GM18858 (cell line): ENCODE measurements at regions not wholly inside any gene's neighbourhood (a gene's known extent, or its start where the extent isn't known, plus 50 kb on each side); places are given as distances from the start of the nearest gene placed in this dataset.

ENCODE experiments used
- ATAC-seq: cut with Tn5 transposase; IDR thresholded peaks from one replicate; pipeline ENCODE4 v1.9.1; 2021; ENCODE audit not compliant: unreplicated experiment

DNA sequence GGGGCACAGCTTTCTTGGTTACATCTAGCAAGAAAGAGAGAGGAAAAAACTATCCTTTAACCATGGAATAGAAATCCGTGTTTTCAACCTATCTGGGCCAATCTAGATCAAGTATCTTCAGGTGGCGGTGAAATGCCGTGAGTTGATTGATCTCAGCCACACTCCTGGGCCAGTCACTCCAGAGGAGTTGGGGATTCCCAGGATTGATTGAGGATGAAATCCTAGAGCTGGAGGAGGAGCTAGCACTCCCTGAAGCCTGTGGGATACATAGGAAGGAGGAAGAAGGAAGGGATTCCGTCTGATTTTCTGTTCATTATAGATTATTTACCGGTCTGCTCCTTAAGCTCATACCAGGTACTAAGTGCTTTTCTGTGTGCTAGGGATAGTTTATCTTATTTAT, 106.3 kb upstream of the ARID2 start:
- no peak for ATAC-seq

DNA sequence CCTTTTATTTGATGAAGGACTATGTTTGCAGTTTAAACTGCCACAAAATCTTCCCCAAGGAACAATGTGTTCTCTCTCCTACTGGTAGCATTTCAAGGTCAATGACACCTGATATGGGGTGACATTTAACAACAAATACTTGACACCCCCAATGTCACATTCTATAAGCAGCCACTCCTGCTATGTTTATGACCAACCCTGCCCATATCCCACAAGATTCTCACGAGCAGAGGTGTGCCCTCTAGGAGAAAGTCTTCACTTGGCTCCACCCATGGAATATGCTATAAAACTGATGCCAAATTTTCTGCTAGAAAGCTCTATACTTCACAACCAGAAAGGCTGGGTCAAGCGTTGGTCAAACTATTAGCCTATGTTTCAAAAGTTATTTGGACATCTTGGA, 105.6 kb upstream of the ARID2 start:
- ATAC-seq = no peak

DNA sequence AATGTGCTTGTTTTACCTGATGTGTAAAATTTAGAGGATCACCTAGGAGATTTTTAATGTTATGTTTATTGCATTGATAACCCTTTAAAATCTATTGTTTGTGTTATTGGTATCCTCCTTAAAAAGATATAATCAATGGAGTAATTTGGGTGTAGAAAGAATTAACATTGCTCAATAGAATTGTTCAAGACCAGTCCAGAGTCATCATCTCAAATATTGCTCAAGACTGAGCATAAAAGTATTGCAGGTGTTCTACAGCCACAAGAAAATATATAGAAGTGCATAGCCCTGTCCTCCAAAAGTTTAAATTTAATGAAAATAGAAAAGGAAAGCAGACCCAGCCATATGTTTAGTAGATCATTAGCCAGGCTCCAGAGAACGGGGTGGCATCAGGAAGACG, 102.5 kb upstream of the ARID2 start:
- ATAC-seq = no peak

DNA sequence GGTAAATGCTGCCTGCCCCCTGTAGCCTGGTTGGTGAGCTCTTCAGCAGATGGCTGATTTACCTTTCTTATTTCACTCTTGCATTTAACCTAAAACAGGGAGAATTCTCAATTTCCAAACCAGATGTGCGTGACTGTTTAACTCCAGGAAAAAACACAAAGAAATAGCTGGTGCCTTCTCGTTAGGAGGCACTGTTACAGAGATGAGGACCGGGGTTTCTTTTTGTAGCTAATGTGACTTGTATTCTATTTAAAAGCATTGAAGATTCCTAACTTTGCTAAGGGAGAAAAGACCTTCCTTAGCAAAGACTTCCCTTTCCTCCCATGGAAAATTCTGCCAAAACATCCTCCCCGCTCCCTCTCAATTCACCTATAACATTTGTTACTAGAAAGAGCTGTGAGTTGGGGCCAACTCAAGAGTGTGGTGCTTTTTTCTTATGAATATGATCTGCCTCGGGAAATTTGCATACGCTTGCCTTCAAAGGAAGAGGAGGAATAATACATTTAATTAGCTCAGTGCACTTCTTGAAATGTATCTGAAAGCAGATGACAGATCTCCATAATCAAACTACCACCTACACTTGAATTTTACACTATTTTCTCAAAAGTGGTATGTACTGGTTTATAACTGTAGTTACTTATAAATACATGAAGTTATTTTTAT, 102.0 kb upstream of the ARID2 start:
- ATAC-seq = no peak

DNA sequence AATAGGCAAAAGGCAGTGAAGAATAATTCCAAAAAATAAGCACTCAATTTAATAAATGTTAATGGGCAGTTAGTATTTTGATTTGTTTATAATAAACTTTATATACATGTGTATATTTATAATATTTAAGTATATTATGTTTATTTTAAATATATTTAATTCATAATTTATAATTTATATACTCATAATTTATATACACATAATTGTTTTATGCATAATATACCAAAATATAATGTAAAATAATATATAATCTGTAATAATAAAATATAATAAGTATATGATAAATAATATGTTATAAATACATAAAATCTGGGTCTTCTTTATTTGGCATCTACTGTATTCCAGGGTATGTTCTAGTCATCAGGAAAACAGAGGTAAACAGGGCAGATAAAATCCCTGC, 100.2 kb upstream of the ARID2 start:
- ATAC-seq = no peak

DNA sequence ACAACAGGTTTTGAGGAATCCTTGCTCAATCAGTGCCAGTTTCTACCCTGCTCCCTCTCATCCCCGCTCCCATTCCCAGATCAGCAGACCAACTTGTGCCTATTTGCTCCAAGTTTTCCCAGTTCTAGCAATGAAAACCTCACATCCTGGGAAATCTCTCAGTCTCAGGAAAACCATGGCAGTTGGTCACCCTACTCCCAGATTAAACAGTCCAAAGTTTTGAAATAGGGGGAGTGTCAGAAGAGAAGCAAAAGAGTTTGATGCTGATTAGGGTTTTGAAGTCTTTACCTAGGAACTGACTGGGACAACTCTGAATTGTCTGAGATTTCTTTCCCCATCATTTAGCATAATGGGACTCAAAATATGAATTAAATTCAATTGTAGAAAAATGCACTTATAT, 95.8 kb upstream of the ARID2 start:
- no peak for ATAC-seq

DNA sequence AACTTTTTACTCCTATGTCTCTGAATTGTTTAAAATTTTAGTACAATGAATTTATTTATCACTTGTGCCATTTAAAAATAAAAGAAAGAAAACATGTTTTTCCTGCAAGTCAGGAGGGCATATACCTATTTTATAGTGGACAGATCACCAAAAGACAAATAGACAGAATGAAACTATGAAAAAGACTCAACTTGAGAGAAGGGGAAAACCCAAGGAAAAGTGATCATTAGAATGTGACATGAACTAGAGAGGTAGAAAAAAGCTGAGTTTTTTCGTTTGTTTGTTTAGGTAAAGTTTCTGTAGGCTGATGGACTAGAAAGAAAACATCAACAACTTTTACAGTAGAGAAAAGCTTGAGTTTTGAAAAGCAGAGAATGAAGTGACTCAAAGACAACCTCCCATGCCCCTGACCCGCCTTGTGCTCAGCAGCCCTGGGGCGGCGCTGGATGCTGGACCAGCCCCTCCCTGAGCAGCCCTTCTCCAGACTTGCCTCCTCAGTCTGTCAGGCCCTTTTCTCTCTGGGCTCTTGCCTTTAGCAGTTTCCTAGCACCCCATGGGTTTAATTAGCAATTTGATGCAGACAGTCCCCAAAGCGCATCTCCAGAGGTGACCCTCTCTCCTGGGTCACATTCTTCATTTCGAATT, 95.1 kb upstream of the ARID2 start:
- ATAC-seq = no peak

DNA sequence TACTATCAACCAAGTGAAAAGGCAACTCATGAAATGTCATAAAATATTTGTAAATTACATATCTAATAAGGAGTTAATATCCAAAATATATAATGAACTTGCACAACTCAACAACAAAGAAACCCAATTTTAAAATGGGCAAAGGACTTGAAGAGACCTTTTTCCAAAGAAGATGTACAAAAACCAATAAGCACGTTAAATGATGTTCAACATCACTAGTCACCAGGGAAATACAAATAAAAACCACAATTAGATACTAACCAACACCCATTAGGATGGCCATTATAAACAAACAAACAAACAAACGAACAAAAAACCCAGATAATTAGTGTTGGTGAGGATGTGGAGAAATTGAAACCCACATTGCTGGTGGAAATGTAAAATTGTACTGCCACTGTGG, 92.3 kb upstream of the ARID2 start:
- no peak for ATAC-seq

DNA sequence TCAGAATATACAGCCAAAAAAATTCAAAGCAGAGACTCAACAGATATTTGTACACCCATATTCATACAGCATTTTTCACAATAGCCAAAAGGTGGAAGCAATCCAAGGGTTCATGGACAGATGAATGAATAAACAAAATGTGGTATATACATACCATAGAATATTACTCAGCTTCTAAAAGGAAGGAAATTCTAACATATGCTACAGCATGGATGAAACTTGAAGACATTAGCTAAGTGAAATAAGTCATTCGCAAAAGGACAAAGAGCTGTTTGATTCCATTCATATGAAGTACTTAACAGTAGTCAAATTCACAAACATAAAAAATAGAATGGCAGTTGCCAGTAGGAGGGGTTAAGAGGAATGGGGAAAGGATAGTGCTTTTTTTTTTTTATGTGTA, 91.8 kb upstream of the ARID2 start:
- ATAC-seq = no peak

DNA sequence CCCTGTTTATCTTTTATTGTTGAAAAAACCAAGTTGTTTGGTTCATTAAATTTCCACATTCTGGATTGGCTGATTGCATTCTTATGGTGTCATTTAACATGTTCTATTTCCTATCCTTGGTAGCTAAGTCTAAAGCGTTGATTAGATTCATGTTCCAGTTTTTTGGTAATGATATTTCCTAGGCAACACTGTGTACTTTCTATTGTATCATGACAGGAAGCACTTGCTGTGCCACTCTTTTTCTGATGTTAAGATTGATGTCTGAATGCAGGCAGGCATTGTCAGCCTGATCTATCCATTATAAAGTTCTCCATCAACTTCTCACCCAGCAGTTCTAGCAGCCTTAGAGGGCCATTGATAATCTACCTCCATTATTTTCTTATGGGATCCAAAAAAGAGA, 91.1 kb upstream of the ARID2 start:
- no peak for ATAC-seq

DNA sequence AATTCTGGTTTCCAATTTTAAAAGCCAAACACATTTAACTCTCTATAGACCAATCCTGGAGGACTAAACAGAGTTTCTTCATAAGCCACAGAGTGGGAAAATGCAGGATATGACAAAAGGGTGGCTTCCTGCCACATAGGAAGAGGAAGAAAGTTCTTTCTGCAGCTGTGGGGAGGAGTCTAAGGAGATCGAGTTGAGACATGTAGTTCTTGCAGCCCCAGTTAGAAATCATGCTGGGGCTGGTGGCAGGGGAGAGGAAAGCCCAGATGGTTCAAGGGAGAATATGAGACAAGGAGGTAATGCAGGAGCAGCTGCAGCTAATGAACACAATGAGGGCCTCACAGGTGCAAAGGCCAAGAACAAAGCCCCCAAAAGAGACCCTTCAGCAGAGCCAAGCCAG, 85.0 kb upstream of the ARID2 start:
- no peak for ATAC-seq

DNA sequence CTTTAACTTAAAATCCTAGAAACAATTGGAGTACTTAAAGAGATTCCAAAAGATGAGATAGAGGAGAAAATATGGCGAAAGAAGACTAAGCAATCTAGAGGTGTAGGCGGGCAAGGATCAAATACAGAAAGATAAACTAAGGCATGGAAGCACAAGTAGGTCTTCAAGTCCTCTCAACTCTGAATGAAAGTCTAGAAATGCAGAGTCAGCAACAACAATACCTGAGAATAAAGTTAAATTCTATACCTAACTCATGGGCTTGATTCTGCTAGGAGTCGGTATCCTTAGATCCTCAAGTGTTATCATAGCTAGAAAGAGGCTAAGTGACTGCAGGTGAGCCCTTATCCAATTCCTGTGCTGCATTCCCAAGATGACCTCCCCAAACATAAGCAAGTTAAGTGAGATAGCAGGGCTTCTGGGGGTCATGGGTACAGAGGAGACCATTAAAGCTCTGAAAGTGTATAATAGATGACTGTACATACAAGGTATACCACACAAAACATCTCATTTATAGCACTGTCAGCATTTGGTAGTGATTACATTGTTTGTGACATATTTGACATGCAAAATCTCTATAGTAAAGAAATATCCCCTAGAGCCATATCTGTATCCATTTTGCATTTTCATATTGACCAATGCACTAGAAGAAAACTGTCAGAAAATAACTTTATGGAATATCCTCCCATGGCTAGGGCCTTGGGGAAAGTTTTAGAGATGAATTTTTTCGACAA, 82.5 kb upstream of the ARID2 start:
- ATAC-seq = no peak

DNA sequence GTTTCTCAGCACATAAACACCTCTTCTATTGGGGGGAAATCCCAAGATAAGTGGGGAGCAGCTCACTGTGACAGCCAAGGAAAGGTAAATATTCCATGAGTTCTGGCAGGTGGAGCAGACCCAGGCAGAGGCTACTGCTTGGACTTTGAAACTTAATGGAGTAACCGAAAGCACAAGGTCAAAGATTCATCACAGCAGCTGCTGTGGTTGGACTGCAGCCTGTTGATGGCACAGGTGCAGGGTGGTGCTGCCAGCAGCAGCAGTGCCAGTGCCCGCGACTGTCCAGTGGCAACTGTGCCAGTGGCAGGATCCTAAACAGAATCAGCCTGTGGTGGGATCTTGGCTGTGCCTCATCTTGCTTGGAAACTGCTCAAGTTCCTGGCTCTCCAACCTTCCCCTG, 81.4 kb upstream of the ARID2 start:
- no peak for ATAC-seq

DNA sequence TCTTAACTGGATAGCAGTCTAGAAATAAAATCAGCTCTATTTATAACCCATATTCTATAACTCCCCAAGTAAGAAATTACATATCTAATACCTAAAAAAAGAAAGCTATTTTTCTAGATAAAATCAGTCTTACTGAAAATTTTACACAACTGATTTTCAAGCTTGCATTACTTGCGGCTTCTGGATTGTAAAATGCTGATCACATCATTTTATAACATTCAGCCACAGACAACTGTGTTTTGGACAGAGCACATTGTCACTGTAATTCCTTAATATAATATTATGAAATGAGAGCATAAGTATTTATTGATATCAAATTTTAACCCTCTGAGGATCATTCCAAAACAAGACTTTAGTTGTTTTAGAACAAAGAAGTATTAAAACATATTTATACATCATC, 78.5 kb upstream of the ARID2 start:
- no peak for ATAC-seq

DNA sequence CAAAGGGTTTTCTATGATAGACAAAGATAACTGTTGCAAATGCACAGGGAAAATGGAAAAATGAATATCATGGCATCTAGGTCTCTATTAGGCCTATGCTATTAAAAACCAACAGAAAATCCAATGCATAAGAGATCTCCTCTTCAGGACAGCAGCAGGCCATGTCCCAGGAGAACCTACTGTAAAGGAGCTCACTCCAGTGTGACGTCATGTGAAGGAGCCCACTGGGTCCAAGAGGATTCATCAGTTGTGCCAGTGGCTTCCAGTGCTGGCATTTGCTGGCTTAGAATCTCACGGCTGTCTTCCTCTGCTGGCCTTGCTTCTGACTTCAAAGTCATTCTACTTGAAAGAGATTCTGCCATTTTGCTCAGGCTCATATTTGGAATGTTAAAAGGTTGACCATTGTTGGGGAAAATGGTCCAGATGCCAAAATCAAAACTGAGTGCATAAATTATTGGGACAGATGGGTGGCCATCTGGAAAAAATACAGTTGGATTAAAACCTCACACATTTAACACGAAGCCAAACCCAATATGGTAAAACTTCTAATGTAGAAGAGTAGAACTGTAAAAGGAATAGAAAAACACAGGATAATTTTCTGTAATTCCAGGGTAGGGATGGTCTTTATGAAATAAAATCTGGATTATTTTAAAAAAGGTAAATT, 75.4 kb upstream of the ARID2 start:
- no peak for ATAC-seq

DNA sequence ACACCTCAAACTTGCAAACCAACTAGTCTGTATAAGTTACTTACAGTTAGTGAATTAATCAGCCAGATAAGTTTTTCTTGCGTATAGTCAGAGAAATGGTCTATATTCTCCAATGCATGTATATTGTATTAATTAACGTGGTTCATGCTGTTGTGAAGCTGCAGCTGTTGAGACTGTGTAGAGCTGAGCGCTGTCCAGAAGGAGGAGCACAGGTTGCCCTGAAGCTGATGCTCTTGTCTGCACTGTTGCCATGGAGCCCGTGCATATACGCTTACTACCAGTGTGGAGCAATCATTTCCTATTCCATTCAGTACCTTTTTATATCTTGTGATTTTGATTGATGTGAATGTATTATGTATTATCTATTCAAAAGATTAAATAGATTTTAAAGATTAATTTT, 74.3 kb upstream of the ARID2 start:
- no peak for ATAC-seq

DNA sequence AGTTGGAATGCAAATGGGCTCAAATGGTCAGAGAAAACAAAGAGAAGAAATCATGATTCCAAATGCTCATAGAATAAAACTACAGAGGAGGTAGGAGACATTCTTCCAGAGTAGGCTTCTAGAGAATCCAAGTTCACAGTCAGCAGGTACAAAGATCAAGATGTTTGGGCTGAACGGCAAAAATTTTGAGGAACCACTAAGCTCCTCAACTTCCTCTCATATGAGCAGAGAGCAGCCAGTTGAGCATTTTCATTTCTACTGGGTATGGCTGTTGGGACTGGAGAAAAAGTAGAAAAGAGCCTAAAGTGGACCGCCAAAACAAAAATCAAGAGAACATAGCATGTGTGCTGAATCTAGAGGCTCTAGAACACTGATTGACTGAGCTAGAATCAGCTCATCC, 73.8 kb upstream of the ARID2 start:
- ATAC-seq = no peak

DNA sequence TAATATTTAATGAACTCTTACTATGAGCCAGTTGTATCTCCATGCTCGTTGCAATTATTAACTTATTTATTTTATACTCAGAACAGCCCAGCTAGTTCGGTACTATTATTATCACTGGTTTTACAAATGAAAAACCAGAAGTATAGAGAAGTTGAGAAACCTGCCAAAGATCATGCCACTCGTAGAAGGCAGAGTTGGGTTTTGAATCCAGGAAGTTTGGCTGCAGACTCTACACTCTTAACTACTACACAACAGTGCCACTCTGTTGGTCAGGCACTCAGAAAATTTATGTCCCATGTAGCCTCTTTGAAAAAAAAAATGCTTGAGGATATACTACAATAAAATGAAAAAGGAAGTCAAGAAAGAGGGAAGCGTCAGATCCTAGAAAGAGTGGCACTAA, 71.5 kb upstream of the ARID2 start:
- no peak for ATAC-seq

DNA sequence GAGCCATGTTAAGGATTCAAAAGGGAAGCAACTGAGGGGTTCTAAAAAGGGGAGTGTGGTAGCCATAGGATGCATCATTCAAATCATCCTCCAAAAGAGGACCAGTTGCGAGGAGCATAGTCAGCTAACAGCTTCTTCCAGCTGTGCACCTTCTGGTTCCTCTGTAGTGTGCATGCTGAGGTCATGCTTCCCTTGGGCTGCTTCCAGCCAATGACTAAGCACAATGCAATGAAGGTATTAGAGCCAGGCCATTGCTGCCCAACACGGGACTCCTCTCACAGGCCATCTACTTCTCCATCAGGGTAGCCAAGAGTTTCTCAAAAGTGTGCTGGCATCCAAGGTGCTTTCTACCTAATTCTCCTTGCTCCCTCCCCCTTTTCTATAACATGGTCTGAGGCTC, 69.2 kb upstream of the ARID2 start:
- ATAC-seq = no peak

DNA sequence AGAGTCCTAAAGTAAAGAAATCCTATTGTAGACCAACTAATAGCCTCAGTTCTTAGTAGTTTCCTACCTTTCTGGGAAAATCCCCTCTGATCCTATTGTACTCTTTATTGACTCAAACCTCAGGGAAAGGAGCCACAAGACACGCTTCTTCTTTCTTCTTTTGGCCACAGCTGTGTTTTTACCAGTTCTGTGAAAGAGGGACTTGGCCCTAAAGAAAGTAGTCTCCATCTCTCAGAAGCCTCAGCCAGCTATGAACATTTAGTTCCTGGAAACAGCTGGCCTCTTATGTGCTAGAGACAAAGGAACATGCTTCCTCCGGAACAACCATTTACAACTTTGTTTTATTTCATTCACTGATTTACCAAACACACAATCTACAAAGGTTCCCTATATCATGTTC, 66.1 kb upstream of the ARID2 start:
- no peak for ATAC-seq

DNA sequence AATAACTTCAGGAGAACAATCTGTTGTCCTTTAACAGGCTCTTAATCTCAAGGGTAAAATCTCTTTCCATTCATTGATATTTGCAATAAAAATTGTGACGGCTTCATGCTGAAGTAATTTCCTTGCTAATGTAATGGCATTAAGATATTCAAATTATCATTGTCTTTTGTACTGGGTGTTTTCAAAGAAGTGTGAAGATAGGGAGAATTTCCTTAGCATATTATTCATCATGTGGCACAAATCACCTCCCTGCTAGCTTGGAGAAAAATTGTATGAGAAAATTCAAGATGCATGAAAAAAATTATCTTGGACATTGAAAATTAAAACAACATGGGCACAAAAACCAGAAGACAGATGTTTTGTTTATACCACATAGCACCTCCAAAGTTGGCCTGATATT, 63.6 kb upstream of the ARID2 start:
- no peak for ATAC-seq

DNA sequence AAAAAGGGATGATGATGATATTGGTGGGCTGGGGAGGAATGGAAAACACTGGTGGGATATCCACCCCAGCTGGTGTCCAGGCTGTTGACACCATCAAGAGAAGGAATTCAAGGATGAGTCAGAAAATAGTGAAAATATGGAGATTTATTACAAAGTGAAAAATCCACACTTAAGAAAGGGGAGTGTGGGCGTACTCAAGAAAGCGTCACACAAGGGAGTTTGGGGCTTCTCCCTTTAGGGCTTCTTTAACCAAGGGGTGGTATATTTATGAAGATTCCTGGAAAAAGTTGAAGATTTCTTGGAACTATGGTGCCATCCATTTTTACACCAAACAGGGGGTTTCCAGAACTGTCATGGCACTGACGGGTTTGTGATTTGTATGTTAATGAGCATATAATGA, 63.1 kb upstream of the ARID2 start:
- ATAC-seq = no peak
